ENCODE measurements at regions not wholly inside any gene's neighbourhood (a gene's known extent, or its start where the extent isn't known, plus 50 kb on each side); places are given as distances from the start of the nearest gene placed in this dataset.

DNA sequence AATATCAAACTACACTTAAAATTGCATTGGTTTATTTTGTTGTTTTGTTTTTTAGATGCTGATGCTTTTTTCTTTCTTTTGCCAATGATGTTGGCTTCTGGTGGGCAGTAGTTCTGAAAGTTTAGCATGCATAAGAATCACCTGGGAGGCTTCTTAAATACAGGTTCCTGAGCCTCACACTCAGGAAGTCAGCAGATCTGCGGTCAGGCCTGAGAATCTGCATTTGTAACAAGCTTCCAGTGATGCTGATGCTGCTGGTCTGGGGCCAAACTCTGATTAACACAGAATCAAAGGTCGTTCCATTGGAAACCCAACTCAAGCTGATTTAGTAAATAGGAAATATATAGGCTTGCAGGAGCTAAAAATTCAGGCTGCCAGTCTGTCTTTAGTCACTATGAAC, 412.9 kb upstream of the SPTLC3 start:
- no peak for DNase-seq

DNA sequence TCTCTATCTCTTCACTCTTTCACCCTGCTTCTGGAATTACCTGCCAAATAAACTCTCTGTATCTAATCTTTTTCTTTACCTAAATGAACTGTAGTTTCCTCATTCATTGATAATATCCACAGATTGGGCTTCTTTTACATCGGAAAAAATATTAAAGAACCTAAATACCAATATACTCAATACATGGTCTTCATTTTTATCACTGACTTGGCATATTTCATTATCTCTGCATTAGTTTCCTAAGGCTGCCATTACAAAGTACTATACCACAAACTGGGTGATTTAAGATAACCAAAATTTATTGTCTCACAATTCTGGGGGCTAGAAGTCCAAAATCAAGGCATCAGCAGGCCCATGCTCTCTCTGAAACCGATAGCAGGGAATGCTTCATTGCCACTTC, 411.9 kb upstream of the SPTLC3 start:
- DNase-seq = no peak

DNA sequence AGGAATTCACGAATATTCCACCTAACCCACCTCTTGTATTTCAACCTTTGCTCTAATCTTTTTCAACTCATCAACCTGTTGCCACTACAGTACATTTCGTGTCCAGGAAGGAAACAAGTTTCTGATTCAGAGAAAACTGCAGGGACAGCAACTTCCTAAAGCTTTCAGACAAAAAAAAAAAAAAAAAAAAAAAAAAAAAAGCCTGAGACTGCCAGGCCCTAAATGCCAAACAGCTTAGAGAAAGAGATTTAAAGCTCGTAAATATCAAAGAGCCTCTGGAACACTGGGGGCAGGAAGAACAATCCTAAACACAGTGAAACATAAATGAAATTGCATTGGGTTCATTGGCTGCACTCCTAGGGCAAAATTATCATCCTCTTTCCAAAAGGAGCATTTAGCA, 411.2 kb upstream of the SPTLC3 start:
- DNase-seq = no peak

DNA sequence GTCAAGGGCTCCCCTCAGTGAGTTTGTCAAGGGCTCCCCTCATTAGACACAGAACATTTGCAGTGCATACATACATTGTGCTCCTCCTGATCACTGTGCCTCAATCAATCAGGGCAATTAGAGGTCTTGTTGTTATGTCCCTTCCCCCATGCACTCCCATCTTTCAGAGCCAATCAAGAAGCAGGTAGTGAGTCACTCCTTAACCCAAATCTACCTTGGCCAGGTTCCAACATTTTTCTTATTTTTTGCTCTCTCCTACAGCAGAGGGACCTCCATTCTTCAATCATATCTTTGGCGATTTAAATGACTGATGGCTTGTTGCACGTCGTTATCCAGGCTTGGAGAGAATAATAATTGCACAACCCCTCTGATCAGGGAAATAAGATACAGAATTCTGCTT, 409.9 kb upstream of the SPTLC3 start:
- no peak for DNase-seq

DNA sequence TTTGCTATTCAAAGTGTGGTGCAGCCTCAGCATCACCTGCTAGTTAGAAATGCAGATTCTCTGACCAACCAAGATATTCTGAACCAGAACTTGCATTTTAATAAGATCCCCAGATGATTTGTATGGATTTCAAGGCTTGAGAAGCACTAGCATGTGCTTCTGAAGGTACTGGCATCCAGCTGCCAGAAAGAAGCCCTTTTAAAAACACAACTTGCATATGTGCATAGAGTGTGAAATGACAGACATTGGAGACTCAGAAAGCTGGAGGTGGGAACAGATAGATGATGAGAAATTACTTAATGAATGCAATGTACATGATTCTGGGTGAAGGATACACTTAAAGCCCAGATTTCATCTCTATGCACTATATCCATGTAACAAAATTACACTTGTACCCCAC, 409.3 kb upstream of the SPTLC3 start:
- DNase-seq = no peak

DNA sequence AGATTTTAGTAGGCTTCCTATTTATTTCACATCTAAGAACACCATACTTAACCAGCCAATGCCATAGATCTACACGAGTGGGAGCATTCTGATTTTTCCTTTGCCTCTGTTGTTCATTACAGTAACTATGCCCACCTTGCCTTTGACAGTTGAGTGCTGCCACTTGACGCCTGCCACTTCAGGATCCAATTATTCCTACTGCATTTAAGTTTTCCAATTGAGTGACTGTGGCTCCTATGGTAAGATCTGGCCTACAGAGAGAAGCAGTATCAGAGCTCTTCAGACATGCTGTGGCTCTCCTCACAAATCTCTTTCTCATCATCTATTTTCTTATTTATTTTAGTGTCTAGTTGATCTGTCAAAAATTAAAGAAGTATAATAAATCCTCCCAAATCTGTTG, 403.0 kb upstream of the SPTLC3 start:
- no peak for DNase-seq

DNA sequence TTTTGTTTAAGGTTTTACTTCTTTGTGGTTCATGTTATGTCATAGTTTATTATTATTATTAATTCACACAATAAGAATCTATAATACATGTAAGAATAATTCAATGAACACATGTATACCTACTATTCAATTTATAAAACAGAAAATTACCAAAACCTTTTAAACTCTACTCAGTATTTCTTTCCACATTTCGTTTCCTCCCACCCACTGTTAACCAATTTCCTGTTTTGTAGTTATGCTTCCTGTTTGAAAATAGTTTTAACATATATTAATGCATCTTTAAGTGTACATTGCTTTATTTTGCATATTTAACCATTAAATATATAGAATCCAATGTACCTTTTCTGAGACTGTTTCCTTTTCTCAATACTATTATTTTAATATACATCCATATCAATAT, 397.9 kb upstream of the SPTLC3 start:
- DNase-seq = no peak

DNA sequence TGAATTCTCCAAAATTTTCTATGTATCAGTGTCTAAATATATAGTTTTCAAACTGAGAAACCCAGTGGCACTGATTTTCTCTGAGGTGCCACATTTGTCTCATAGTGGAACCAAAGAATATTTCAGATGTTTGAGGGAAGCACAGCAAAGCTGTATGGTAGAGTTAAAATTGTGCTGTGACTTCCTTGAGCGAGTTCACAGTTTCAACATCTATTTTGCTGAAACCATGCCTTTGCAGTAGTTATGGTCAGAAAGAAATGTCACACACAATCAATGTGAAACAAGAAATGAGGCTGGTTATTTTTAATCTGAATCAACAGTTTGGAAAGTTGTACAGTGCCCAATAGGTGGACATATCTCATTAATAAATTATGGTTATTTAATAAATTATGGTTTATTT, 394.0 kb upstream of the SPTLC3 start:
- no peak for DNase-seq

DNA sequence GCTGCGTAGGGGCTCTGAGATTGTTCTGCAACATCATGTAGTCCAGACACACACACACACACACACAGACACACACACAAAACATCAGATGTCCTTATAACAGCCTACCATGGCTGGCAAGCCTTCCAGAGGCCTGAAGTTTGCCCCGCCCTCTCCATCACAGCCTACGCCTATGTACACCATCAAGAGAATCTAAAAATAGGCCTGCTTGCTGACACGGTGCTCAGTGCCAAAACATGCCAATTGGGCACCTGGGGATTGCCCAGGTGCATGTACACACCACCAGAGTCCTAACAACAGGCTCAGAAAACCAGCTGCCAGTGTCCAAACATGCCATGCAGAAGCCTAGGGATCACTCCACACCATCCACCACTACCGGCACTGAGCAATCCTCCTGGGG, 391.7 kb upstream of the SPTLC3 start:
- no peak for DNase-seq

DNA sequence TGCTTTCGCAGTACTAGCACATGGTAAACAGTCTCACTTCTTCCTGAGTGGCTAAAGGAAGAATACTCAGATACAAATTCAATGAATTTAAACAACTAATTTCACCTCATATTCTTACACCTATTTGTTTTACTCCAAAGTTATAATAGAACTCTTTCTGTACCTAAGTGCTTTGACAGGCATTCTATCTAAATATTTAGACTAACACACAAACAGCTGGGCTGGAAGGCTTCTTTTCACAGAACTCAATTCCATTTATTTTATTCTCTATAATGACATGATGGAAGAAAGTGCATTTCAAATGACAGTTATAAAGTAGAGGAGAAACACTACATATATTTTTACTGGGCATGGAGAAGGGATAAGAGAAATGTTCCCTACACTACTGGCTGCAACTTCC, 384.9 kb upstream of the SPTLC3 start:
- DNase-seq = no peak

DNA sequence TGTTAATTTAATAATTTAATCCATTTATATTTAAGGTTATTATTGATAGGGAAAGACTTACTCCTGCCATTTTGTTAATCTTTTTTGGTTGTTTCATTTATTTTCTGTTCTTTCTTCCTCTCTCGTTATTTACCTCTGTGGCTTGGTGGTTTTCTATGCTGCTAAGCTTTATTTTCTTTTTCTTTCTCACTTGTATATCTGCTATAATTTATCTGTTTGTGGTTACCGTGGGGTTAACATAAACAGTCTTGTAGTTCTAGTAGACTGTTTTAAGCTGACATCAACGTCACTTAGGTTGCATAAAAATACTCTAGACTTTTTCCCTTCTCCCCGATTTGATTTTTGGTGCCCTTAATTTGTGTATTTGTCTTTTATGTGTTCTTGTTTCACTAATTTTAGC, 381.3 kb upstream of the SPTLC3 start:
- no peak for DNase-seq

DNA sequence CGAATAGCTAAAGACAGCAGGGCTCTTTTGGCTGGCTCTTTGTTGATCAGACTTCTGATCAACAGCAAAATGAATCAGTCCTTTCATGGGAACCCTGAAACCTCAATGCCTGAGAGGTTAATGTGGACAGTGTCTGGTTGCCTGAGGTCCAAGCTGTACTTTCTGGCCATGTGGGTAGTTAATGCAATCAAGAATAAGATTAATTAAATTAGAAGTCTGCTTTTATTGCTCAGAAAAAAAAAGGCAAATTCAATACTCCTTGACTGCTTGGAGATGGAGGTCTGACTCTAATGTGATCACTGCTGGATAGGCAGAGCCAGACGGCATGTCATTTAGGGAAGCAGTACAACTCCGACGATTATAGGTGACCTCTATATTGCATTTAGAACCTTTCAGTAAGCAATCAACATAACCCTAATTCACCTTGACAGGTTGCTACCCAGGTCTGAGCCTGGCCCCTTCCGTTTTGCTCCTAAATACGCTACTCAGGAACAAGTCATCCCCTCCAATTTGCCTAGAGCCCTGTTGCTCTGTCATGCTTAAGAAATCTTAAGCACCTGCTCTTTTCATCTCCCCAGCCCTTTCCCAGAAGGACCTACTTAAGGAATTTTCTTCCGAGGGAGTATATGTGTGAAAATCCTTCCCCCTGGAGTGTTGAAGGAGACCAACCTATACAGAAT, 370.0 kb upstream of the SPTLC3 start:
- no peak for DNase-seq

DNA sequence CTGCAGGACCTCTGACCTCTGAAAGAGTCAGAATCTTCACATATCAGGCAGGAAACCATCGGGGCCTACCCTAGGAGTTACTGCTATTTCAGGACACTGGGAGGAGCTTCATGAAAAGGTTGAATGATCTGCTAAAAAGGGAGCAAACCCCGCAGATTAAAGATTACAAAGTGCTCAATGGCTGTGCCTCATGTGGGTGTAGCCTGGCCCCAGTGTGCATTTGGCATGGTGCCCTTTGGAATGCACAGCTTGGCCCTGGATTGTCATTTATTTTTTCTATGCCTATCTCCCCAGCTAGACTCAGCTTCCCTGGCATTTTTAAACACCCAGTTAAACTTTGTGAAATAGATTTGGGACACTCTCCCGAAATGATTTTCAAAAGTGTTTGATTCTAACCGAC, 368.5 kb upstream of the SPTLC3 start:
- DNase-seq = no peak

DNA sequence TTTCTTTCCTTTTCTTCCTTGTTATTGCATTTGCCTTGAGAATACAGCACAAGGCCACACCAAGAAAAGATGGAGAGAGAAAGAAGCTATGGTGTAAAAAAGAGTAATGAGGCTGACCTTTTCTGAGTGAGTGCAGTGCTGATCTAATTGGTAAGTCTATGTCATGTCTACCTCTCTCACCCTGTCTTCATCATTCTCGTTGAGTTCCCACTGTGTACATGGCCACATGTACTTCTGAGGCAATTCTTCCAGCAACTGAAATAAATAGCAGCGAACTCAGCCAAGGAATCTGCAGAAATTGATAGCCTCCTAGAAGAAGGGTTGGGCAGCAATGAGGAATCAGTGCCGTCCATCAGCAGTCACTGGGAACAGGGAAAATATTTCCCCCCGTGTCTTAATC, 367.2 kb upstream of the SPTLC3 start:
- DNase-seq = no peak

DNA sequence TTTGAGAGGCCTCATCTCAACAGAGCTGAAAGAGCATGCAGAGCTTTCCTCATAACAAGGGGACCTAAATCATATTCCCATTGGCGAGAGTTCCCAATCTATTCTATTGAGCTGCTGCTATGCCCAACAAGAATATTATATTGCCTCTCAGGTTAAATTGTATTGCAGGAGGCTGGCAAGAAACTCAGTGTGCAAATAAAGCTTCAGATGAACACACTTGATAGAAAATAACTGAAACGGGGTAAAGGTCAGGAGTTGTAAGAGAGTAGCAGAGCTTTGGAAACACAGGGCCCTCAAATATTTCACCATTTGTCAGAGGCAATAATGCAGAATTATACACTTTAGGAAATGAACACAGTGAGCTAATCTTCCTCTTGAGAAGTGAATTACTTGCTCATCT, 364.3 kb upstream of the SPTLC3 start:
- no peak for DNase-seq

DNA sequence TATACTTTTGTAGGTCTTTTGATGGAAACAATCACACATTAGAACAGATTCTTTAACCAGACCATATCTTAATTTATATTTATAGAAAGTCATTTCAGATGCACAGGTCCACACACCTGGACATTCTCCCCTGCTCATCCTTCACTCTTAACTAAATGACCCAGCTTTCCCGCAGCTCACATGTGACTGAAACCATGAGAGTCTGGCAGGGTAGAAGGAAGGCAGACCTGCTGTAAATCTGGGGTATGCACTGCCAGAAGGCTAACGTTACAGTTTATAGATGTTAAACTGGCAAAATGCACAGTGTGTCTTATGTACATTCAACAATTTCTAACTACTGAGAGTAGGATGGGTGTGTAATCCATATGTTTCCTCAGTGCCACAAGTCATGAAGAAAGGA, 359.5 kb upstream of the SPTLC3 start:
- DNase-seq = no peak

DNA sequence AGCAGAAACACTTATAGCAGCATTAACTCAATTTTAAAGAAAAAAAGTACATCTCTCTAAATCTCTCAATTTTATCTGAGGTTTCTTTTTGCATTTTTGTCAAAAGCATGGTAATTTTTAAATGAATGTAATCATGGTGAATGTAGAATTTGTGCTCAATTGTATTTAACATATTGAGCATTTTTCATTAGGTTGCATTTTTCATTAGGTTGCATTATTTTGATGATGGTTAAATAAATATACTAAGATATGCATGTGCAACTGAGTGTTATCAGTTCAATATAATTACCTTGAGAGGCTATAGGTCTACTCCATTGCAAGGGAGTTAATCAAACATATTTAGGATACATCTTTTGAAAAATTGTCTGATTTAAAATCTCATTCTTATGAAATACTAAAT, 355.1 kb upstream of the SPTLC3 start:
- no peak for DNase-seq

DNA sequence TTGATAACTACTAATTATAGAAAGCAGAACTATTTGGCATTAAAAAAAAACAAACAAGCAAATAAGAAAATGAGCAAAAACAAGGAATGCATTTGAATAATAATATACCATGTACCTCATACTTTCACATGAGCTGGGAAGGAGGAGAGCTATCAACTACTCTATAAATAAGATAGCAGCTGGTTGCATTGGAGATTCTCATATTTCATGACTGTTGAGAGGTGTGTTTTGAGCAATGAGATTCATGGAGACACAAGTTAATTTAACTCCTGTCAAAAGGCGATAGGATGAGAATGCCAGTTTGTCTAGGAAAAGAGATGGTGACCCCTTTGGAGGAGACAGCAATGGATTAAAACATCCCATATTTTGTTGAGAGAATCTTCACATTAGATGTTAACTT, 348.8 kb upstream of the SPTLC3 start:
- no peak for DNase-seq

DNA sequence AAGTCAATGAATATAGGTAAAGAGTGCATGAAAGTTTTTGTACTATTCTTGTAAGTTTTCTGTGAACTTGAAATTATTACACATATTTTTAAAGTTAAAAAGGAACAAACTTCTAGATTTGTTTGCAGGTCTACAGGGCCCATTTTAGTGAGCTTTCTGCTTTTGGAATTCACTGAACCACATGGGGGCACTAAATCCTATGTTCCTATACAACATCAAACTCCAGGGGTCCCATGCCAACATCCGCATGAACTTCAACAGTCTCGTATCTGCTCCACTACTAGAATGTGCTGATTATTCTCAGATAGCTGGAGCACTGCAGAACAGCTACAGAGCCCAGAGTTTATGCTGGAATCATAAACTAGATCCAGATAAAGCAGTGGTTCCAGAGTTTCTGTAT, 347.9 kb upstream of the SPTLC3 start:
- no peak for DNase-seq

DNA sequence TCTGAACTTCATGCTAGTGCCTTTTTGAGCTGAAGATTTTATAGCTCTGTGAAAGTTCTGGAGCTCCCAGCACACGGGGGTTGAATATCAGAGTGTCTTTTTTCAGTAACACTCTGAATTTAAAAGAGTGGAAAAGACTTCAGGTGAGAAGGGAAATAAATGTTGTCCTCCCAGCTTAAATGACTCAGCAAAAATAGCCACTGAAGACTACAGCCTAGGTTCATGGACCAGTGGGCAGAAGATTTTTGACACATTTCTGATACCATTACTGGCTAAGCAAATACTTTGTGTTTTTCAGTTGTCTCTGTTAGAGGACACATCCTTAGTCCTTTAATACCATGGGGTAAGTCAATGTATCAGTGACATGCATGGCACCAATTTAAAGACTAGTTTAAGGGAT, 338.5 kb upstream of the SPTLC3 start:
- no peak for DNase-seq

DNA sequence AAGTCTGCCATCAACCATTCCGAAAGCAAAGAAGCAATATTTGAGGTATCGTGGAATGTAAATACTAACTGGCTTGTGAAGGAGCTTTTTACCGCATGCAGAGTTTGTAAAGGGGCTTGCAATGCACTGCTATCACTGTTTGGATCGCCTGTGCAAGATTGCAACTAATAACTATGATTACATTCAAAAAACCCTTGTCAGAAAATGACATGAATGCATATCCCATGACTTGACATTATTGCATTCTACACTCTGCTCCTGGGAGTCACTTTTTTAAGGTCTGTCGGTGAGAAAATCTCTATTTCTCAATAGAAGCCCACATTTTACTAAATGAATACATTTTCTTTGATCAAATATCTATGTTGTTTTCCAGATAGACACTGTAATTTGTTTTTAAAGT, 335.4 kb upstream of the SPTLC3 start:
- no peak for DNase-seq

DNA sequence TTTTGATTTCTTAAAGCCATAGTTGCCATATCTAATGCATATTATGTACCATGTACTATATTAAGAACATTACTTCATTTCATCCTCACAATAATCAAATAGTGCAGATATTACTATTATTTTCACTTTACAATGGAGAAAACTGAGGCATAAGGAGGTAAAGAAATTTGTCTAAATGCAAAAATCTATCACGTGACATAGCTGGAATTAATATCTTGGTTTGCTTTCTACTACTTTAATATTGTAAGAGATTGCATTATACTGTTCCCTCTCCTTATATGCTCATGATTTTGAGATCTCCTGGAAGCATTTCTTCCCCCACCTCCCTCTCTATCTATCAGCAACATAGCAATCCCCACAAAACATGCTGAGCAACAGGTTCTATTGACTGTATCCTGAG, 330.8 kb upstream of the SPTLC3 start:
- DNase-seq = no peak

DNA sequence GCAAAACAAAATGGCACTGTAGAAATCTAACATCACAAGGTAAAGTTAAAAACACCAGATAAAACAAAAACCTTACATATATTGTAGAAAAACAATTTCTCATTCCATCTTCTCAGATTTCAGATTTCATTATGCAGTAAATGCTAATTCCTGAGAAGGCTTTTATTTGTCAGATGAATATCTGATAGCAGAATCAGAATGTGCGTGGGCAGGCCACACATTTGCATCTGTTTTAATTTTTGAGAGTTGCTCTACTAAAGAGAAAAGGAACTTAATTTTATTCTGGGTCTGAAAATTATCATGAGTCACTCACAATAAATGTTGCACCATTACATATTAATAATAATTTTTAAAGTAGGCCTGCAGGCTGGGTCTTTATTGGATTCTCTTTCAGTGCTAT, 329.3 kb upstream of the SPTLC3 start:
- no peak for DNase-seq

DNA sequence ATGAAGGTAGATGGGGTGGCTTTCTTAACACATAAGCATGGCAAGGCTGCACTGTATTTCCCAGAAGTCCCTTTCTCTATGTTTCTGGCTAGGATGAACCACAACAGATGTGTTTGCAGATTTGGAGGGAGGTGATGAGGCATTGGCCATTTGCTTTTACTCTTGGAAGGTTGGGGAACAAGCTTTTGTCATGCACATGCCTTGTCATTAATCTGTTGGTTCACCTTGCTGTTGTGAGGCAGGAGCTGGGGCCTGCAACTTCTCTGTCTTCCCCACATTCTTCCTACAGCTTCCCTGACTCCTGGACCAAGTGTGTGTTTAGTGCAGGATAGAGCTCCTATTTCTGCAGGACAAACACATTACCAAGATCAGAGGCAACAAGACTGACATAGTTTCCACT, 326.2 kb upstream of the SPTLC3 start:
- DNase-seq = no peak

DNA sequence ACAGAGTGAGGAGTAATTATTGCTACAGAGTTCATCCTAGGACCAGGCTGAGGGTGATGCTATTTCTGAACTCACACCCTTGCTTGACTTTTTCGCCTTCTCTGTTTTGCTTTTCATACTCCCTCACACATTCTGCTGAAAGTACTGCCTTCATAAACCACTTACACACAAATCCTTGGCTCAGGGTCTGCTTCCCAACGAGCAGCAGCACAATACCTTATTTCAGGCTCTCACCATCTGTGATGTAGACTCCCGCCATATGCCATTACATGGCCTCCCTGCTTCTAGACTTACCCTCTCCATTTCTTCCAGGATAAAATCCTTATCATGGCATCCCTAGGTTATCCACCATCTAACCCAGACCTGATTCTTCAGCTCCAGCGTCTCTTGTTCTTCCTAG, 321.3 kb upstream of the SPTLC3 start:
- DNase-seq = no peak

DNA sequence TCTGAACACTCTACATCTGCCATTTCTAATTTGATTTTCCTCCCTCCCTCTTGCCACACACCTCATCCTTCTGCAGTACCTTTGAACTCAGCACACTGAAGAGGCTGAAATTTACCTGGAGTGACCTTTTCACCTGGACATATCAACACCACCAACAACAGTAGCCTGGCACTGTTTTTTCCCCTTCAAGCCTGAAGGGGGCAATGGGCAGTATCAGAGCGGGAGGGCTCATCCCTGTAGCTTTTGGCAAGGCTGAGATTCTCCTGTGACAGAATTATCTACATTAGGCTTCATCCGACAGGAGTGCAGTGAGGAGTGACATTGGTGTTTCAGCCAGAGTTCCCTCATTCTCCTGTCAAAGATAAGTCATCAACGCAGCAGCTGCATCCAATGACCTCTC, 312.8 kb upstream of the SPTLC3 start:
- no peak for DNase-seq
